ENCODE measurements at regions not wholly inside any gene's neighbourhood (a gene's known extent, or its start where the extent isn't known, plus 50 kb on each side); places are given as distances from the start of the nearest gene placed in this dataset.

DNA sequence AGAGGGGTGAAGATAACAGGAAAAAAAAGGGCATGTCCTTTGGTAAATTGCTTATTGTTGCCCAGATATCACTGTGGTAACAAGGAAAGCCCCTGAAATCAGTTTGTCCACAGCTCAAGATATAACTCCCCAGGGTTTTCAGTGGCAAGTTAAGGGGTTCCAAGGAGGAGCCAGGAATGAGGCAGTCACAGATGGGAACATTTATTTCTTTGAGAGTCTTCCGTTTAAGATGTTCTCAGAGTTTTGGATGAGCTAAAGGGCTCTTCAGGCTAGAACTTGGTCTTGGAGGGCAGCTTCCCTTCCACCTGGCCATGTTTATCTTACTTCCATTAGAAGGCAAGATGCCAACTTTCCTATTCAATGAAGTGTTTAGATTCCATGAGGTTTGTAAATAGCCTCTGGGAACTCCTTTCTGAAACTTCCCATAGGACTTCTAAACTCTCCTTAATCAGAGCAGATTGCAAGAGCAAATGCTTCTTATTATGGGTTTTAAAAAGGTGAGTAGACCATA, 277.6 kb upstream of the TNC start:
- Histone ChIP-seq H3K27ac (ENCODE audit: low read length) (no peak overlapping the region), H3K36me3 (ENCODE audit: control insufficient read depth, insufficient read depth, low read length) (no peaks in the 10 kb centered on the region), H3K9me3 (ENCODE audit: control insufficient read depth, insufficient read depth, low read length) (no peaks in the 10 kb centered on the region), H3K4me1 (ENCODE audit: control insufficient read depth, insufficient read depth, low read length) (no peaks in the 10 kb centered on the region), H3K4me3 (ENCODE audit: low read length) (no peak overlapping the region), H3K27me3 (ENCODE audit: control insufficient read depth, insufficient read depth, low read length) (no peaks in the 10 kb centered on the region)
- no peaks in the 10 kb centered on the region for H3K9me3 Mint-ChIP-seq
- ATAC-seq (no peak), DNase-seq (no peak)
- TF ChIP-seq, protein P1, sequence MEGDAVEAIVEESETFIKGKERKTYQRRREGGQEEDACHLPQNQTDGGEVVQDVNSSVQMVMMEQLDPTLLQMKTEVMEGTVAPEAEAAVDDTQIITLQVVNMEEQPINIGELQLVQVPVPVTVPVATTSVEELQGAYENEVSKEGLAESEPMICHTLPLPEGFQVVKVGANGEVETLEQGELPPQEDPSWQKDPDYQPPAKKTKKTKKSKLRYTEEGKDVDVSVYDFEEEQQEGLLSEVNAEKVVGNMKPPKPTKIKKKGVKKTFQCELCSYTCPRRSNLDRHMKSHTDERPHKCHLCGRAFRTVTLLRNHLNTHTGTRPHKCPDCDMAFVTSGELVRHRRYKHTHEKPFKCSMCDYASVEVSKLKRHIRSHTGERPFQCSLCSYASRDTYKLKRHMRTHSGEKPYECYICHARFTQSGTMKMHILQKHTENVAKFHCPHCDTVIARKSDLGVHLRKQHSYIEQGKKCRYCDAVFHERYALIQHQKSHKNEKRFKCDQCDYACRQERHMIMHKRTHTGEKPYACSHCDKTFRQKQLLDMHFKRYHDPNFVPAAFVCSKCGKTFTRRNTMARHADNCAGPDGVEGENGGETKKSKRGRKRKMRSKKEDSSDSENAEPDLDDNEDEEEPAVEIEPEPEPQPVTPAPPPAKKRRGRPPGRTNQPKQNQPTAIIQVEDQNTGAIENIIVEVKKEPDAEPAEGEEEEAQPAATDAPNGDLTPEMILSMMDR (IDR thresholded peaks at IDR 0.05) = no peak
- H3K27ac Mint-ChIP-seq = no peak overlapping the region
- H3K36me3 Mint-ChIP-seq = no peaks in the 10 kb centered on the region
- intact Hi-C loops (cut with micrococcal nuclease) = no loop called here
- 100% methylated on average over 1 of the region's 1 CpG for WGBS (ENCODE audit: insufficient coverage)
- no peaks in the 10 kb centered on the region for H3K4me1 Mint-ChIP-seq
- no peaks in the 10 kb centered on the region for H3K27me3 Mint-ChIP-seq (ENCODE audit: low read depth in 2 of 2)
- H3K4me3 Mint-ChIP-seq = no peak overlapping the region

GRCh38 chr9:115396071-115396529, 278.1 kb upstream of the TNC start:
- Histone ChIP-seq H3K4me1 (ENCODE audit: control insufficient read depth, insufficient read depth, low read length) (no peaks in the 10 kb centered on the region), H3K27me3 (ENCODE audit: control insufficient read depth, insufficient read depth, low read length) (no peaks in the 10 kb centered on the region), H3K27ac (ENCODE audit: low read length) (no peak overlapping the region), H3K36me3 (ENCODE audit: control insufficient read depth, insufficient read depth, low read length) (no peaks in the 10 kb centered on the region), H3K4me3 (ENCODE audit: low read length) (no peak overlapping the region), H3K9me3 (ENCODE audit: control insufficient read depth, insufficient read depth, low read length) (no peaks in the 10 kb centered on the region)
- Mint-ChIP-seq H3K4me1 (no peaks in the 10 kb centered on the region), H3K27ac (no peak overlapping the region), H3K36me3 (no peaks in the 10 kb centered on the region), H3K27me3 (ENCODE audit: low read depth in 2 of 2) (no peaks in the 10 kb centered on the region), H3K9me3 (no peaks in the 10 kb centered on the region), H3K4me3 (no peak overlapping the region)
- intact Hi-C loops (cut with micrococcal nuclease) = no loop called here
- no peak for ATAC-seq
- TF ChIP-seq, protein P1 (IDR thresholded peaks at IDR 0.05) = no peak
- DNase-seq = no peak

- Histone ChIP-seq H3K9me3 (ENCODE audit: control insufficient read depth, insufficient read depth, low read length) (no peaks in the 10 kb centered on the region), H3K36me3 (ENCODE audit: control insufficient read depth, insufficient read depth, low read length) (no peaks in the 10 kb centered on the region), H3K27me3 (ENCODE audit: control insufficient read depth, insufficient read depth, low read length) (no peaks in the 10 kb centered on the region), H3K4me1 (ENCODE audit: control insufficient read depth, insufficient read depth, low read length) (no peaks in the 10 kb centered on the region), H3K4me3 (ENCODE audit: low read length) (no peak overlapping the region), H3K27ac (ENCODE audit: low read length) (no peak overlapping the region)
- no peak overlapping the region for H3K27ac Mint-ChIP-seq
- H3K27me3 Mint-ChIP-seq (ENCODE audit: low read depth in 2 of 2) = no peaks in the 10 kb centered on the region
- H3K36me3 Mint-ChIP-seq = no peaks in the 10 kb centered on the region
- intact Hi-C loops (cut with micrococcal nuclease) = no loop called here
- DNase-seq (no peak), ATAC-seq (no peak)
- WGBS (ENCODE audit: insufficient coverage) = 89% methylated on average over 4 of the region's 4 CpGs
- TF ChIP-seq, protein P1 (IDR thresholded peaks at IDR 0.05) = no peak
- no peaks in the 10 kb centered on the region for H3K4me1 Mint-ChIP-seq
- H3K4me3 Mint-ChIP-seq = no peak overlapping the region
- no peaks in the 10 kb centered on the region for H3K9me3 Mint-ChIP-seq
These were observed 279.8 kb upstream of the TNC start for GRCh38 chr9:115397591-115398312.

DNA sequence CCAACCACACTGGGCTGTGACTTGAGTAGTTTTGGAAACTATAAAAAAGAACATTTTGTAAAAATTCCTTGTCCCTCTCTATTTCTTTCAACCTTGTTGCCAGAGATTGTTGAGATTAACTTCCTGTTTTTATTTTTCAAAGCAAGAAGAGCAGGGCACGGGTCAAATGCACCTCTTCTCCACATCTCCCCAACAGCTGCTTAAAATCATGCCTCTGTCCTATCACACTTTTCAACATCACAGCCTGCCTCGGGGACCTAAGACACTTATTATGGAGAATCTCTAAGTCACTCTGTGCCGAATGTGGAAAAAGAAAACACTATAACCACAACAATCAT, 280.3 kb upstream of the TNC start:
- H3K36me3 Mint-ChIP-seq = no peaks in the 10 kb centered on the region
- DNase-seq (no peak), ATAC-seq (no peak)
- no peaks in the 10 kb centered on the region for H3K36me3 ChIP-seq (ENCODE audit: control insufficient read depth, insufficient read depth, low read length)
- no peaks in the 10 kb centered on the region for H3K4me1 ChIP-seq (ENCODE audit: control insufficient read depth, insufficient read depth, low read length)
- no peaks in the 10 kb centered on the region for H3K27me3 ChIP-seq (ENCODE audit: control insufficient read depth, insufficient read depth, low read length)
- H3K27me3 Mint-ChIP-seq (ENCODE audit: low read depth in 2 of 2) = no peaks in the 10 kb centered on the region
- H3K4me3 ChIP-seq (ENCODE audit: low read length) = no peak overlapping the region
- no peaks in the 10 kb centered on the region for H3K9me3 ChIP-seq (ENCODE audit: control insufficient read depth, insufficient read depth, low read length)
- no peak overlapping the region for H3K27ac Mint-ChIP-seq
- H3K9me3 Mint-ChIP-seq = no peaks in the 10 kb centered on the region
- intact Hi-C loops (cut with micrococcal nuclease) = no loop called here
- no peaks in the 10 kb centered on the region for H3K4me1 Mint-ChIP-seq
- TF ChIP-seq, protein P1 (IDR thresholded peaks at IDR 0.05) = no peak
- WGBS (ENCODE audit: insufficient coverage) = 61% methylated on average over 2 of the region's 3 CpGs
- no peak overlapping the region for H3K4me3 Mint-ChIP-seq
- no peak overlapping the region for H3K27ac ChIP-seq (ENCODE audit: low read length)

Measured in natural killer cell (primary cell).